GM13976 (cell line): ENCODE measurements at regions not wholly inside any gene's neighbourhood (a gene's known extent, or its start where the extent isn't known, plus 50 kb on each side); places are given as distances from the start of the nearest gene placed in this dataset.

Experiments
- DNase-seq: peaks from one replicate; pipeline ENCODE4 v3.0.0; 2012; ENCODE audit warnings: low spot score
- in situ Hi-C: fragments of 300-500 bp; cut with MboI; formaldehyde crosslinking; loops from one replicate; pipeline ENCODE4 v1.12.0; 2022; ENCODE audit warnings: low sequenced_read_pairs, mixed read lengths, inconsistent platforms; ENCODE audit not compliant: unreplicated experiment
- TF ChIP-seq, protein P1 (sequence below): IDR thresholded peaks from 2 replicates; pipeline ENCODE4 v1.5.1; 2012; ENCODE audit warnings: borderline replicate concordance, mild to moderate bottlenecking; ENCODE audit not compliant: insufficient read depth; ENCODE audit errors: extremely low read depth, missing control alignments, control extremely low read depth

DNA sequence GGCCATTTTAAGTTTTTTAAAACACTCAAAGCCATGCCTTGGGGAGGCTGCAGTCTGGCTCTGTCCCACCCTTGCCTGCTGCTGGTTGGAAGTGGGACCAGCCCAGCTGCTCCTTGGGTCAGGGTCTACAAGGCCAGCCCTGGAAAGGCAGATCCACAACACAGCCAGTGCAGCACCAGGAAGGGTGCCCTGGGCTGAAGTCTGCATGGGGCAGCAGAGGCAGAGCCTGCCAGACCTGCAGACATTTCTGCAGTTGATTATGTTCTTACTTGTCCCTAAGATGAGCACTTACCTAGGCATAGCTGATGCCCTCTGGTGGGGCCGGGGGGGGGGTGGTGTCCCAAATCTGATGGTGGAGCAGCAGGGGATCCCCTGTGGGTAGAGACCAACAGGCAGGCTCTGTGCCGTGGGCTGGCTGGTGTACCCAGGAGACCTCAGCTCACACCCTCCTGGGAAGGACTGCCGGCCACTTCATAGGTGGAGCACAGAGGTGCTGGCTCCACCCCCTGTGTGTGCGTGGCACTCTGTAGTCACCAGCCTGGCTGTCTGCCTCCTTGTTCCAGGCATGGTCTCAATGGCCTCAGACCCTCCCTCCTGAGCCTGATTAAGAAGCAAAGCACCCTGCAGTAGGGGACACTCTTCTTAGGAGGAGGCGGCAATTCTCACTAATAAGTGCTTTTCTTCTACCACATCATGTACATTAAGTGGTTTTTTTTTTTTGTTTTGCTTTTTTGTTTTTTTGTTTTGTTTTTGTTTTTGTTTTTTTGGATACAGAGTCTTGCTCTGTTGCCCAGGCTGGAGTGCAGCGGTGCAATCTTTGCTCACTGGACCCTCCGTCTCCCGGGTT, 97.4 kb upstream of the KLF13 start:
- peak; percentile 82 for DNase-seq
- TF ChIP-seq, protein P1, sequence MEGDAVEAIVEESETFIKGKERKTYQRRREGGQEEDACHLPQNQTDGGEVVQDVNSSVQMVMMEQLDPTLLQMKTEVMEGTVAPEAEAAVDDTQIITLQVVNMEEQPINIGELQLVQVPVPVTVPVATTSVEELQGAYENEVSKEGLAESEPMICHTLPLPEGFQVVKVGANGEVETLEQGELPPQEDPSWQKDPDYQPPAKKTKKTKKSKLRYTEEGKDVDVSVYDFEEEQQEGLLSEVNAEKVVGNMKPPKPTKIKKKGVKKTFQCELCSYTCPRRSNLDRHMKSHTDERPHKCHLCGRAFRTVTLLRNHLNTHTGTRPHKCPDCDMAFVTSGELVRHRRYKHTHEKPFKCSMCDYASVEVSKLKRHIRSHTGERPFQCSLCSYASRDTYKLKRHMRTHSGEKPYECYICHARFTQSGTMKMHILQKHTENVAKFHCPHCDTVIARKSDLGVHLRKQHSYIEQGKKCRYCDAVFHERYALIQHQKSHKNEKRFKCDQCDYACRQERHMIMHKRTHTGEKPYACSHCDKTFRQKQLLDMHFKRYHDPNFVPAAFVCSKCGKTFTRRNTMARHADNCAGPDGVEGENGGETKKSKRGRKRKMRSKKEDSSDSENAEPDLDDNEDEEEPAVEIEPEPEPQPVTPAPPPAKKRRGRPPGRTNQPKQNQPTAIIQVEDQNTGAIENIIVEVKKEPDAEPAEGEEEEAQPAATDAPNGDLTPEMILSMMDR, result no peak
- in situ Hi-C loops, result no loop called here

DNA sequence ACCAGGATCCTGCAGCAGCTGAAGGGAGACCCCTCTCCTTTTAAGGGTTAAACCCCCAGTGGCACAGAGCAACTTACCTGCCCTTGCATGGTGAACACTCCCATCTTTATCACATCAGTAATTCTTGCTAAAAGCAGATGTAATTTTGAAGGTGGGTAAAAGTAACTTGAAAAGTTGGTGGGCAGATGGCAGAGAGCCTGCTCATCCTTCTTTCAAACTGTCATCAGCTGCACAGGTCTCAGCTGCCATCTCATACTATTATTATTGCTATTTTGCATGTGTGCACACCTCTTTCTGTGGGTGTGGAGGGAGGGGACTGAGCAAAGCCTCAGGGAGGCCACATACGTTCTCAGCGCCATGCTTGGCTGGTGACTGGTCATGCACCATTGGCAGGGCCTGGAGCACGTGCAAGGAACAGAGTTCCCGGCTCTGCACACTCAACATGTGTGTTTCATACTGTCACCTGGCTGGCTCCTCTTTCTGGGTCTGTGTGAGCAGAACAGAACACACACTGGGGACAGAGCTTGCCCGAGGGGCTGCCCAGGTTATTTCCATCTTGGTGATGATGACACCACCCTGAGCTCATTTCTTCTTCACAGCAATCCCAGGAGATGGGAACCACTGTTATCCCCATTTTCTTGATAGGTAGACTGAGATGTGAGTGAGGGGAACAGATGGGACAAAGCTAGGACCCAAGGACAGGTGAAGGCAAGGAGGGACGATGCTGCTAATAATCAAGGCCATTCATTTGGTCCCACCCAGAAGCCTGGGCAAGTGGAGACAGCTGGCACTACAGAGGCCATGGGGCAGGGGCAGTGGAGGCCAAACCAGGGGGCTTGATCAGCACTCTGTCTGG, 95.8 kb upstream of the KLF13 start:
- in situ Hi-C loops, result loop anchor here (10.0 kb wide), 1 partner anchor 94 kb away; the partner anchor contains the start of gene KLF13
- TF ChIP-seq, protein P1, result no peak
- peak; percentile 83 for DNase-seq

DNA sequence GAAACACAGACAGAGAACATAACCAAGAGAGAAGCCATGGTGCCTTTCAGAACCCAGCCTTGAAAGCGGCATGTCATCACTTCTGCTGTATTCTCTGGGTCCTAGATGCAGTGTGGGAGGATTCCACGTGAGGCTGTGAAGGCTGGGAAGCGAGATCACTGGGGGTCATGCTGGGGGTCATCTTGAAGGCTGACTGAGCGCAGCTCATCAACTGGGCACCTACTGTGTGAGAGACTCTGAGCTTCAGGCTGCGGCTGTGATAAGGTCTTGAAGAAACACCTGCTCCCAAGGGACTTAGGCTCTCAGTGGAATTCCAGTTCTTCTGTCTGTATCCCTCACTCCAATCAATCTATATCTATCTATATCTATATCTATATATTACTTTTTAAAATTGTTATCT, 91.8 kb upstream of the KLF13 start:
- in situ Hi-C loops, result loop anchor here (10.0 kb wide), 1 partner anchor 90 kb away; the partner anchor contains the start of gene KLF13
- TF ChIP-seq, protein P1, result no peak

DNA sequence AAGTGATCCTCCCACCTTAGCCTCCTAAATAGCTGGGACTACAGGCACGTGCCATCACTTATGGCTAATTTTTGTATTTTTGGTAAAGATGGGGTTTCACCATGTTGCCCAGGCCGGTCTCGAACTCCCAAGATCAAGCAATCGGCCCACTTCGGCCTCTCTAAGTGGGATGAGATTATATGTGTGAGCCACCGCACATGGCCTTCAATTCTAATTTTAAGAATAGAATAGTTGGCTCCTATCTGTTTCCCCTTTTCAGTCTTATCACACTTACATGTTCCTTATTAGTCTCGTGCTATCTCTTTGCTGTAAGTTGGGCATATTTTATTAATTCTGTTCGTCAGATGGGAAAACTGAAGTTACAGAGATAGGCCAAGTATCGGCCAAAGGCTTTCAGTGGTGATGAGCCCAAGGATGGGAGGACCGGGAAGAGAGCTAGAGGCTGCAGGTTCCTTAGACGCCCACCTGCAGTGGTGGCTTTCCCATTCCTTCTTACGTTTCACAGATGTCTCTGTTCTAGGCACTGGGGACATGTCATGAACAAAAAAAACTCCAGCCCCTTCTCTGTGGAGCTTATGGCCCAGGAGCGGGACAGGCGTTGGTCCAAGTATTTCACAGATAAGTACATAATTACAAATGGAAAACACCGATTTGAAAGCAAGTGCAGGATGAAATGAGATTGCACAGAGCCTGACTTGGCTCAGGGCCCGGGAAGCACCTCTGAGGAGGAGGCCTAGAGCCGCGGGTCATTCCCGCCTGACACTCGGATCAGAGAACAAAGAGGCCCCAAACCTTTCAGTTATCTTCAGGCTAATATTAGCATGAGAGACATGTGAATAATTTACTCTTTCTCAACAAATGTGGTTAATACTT, 91.1 kb upstream of the KLF13 start:
- TF ChIP-seq, protein P1, result no peak
- in situ Hi-C loops, result loop anchor here (10.0 kb wide), 1 partner anchor 89 kb away; the partner anchor contains the start of gene KLF13
- peak; percentile 69 for DNase-seq

More for the DNA sequence above, 91.8 kb upstream of the KLF13 start:
- DNase-seq, result no peak

DNA sequence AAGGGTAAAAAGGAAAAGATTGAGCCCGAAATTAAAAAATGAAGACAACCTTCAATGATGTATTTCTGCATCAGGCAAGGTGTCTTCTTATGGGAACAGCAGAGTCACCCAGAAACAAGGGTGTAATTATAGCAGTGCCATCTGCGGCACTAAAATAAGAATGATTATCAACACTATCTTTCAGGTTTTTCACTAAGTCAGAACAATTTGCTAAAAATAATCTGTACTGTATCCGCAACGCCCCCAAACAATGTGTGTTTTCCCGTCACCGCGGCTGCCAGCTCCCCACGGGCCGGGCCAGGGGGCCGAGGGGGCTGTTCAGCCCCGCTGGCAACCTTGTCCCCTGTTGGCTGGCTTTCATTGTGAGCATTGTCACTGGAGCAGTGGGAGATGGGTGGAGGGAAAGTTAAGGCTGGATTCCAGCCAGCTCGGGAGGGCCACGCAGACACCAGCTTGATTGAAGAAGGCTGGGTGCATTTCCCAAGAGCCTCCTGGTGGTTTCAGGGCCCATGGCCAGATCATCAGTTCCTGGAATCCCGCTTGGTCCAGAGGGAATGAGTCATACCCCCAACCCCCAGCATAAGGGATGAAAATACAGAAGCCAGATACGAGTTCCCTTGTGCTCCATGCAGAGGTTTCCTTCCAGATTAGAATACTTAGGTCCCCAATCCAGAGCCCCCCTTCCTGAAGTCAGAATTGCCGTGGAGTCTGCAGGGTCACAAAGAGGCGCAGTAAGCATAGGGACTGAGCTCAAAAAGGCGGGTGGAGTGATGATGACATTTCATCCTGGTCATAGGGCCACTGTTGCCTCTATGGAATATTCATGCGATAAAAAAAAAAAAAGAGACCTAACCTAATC, 90.2 kb upstream of the KLF13 start:
- TF ChIP-seq, protein P1, result no peak
- DNase-seq, result peak; percentile 59
- in situ Hi-C loops, result loop anchor here (10.0 kb wide), 1 partner anchor 88 kb away; the partner anchor contains the start of gene KLF13
